ENCODE measurements at regions not wholly inside any gene's neighbourhood (a gene's known extent, or its start where the extent isn't known, plus 50 kb on each side); places are given as distances from the start of the nearest gene placed in this dataset.

- no peak for TF ChIP-seq CTCF (IDR thresholded peaks at IDR 0.05; ENCODE audit: insufficient read depth, low read length, severe bottlenecking)
- no peak for DNase-seq (ENCODE audit: low read depth)
- no peak overlapping the region for H3K4me3 ChIP-seq (ENCODE audit: low read depth, low read length)
- no peak for FAIRE-seq
- no peaks in the 10 kb centered on the region for H3K27me3 ChIP-seq (ENCODE audit: control insufficient read depth, insufficient read depth, low read length)
- H3K36me3 ChIP-seq (ENCODE audit: control insufficient read depth, insufficient read depth, low read length): no peaks in the 10 kb centered on the region
Measured at GRCh38 chr10:59505926-59506325, 143.6 kb upstream of the FAM13C start.

- FAIRE-seq (no peak), DNase-seq (ENCODE audit: low read depth) (no peak)
- no peak for TF ChIP-seq CTCF (IDR thresholded peaks at IDR 0.05; ENCODE audit: insufficient read depth, low read length, severe bottlenecking)
- H3K4me3 ChIP-seq (ENCODE audit: low read depth, low read length): no peak overlapping the region
- no peaks in the 10 kb centered on the region for H3K27me3 ChIP-seq (ENCODE audit: control insufficient read depth, insufficient read depth, low read length)
- H3K36me3 ChIP-seq (ENCODE audit: control insufficient read depth, insufficient read depth, low read length): no peaks in the 10 kb centered on the region
Measured at GRCh38 chr10:59499460-59499859, 137.1 kb upstream of the FAM13C start.

GRCh38 chr10:59493017-59493416, 130.7 kb upstream of the FAM13C start:
- DNase-seq (ENCODE audit: low read depth): no peak
- no peak for FAIRE-seq
- no peak for TF ChIP-seq CTCF (IDR thresholded peaks at IDR 0.05; ENCODE audit: insufficient read depth, low read length, severe bottlenecking)

GRCh38 chr10:59479426-59479825, 117.1 kb upstream of the FAM13C start:
- no peak for TF ChIP-seq CTCF (IDR thresholded peaks at IDR 0.05; ENCODE audit: insufficient read depth, low read length, severe bottlenecking)
- no peaks in the 10 kb centered on the region for H3K36me3 ChIP-seq (ENCODE audit: control insufficient read depth, insufficient read depth, low read length)
- H3K4me3 ChIP-seq (ENCODE audit: low read depth, low read length): no peak overlapping the region
- no peaks in the 10 kb centered on the region for H3K27me3 ChIP-seq (ENCODE audit: control insufficient read depth, insufficient read depth, low read length)
- FAIRE-seq (no peak), DNase-seq (ENCODE audit: low read depth) (no peak)

More at GRCh38 chr10:59493017-59493416, 130.7 kb upstream of the FAM13C start:
- Histone ChIP-seq H3K4me3 (ENCODE audit: low read depth, low read length) (no peak overlapping the region), H3K27me3 (ENCODE audit: control insufficient read depth, insufficient read depth, low read length) (no peaks in the 10 kb centered on the region), H3K36me3 (ENCODE audit: control insufficient read depth, insufficient read depth, low read length) (no peaks in the 10 kb centered on the region)

- FAIRE-seq: no peak
- no peak for TF ChIP-seq CTCF (IDR thresholded peaks at IDR 0.05; ENCODE audit: insufficient read depth, low read length, severe bottlenecking)
Measured at GRCh38 chr10:59470570-59470969, 108.2 kb upstream of the FAM13C start.

GRCh38 chr10:59465088-59465487, 102.7 kb upstream of the FAM13C start:
- Histone ChIP-seq H3K4me3 (ENCODE audit: low read depth, low read length) (no peak overlapping the region), H3K27me3 (ENCODE audit: control insufficient read depth, insufficient read depth, low read length) (no peaks in the 10 kb centered on the region), H3K36me3 (ENCODE audit: control insufficient read depth, insufficient read depth, low read length) (no peaks in the 10 kb centered on the region)
- TF ChIP-seq CTCF (IDR thresholded peaks at IDR 0.05; ENCODE audit: insufficient read depth, low read length, severe bottlenecking): peak; percentile 39
- FAIRE-seq: no peak
- peak; percentile 46 for DNase-seq (ENCODE audit: low read depth)

More at GRCh38 chr10:59470570-59470969, 108.2 kb upstream of the FAM13C start:
- Histone ChIP-seq H3K27me3 (ENCODE audit: control insufficient read depth, insufficient read depth, low read length) (no peaks in the 10 kb centered on the region), H3K4me3 (ENCODE audit: low read depth, low read length) (no peak overlapping the region), H3K36me3 (ENCODE audit: control insufficient read depth, insufficient read depth, low read length) (no peaks in the 10 kb centered on the region)
- no peak for DNase-seq (ENCODE audit: low read depth)
